ENCODE measurements at regions not wholly inside any gene's neighbourhood (a gene's known extent, or its start where the extent isn't known, plus 50 kb on each side); places are given as distances from the start of the nearest gene placed in this dataset.
"Not testable (repeated sequence)": the region's sequence is repeated elsewhere in the genome, so short reads cannot be mapped to it uniquely, and the experiment has no call there.

- Histone ChIP-seq H2BK5ac (ENCODE audit: low read depth, low read length, poor library complexity, severe bottlenecking) (no peak overlapping the region), H3K36me3 (ENCODE audit: control insufficient read depth, insufficient read depth, low read length) (no peaks in the 10 kb centered on the region), H4K91ac (ENCODE audit: insufficient read depth, low read depth, low read length) (no peak overlapping the region), H2AFZ (replicated peaks; ENCODE audit: low read length, poor library complexity) (no peak overlapping the region), H2AK9ac (replicated peaks; ENCODE audit: low read depth, low read length, poor library complexity) (no peak overlapping the region), H3K4me1 (ENCODE audit: control insufficient read depth, insufficient read depth, low read length) (no peaks in the 10 kb centered on the region), H2BK20ac (ENCODE audit: low read depth, low read length) (no peak overlapping the region), H3K4me3 (ENCODE audit: insufficient read depth, low read depth, low read length) (no peak overlapping the region), H3K27me3 (ENCODE audit: control insufficient read depth, insufficient read depth, low read length) (no peaks in the 10 kb centered on the region), H2BK15ac (ENCODE audit: low read depth, low read length) (no peak overlapping the region), H3K4ac (ENCODE audit: low read depth, low read length) (no peak overlapping the region), H3K23ac (ENCODE audit: low read depth, low read length) (no peak overlapping the region), H3K27ac (ENCODE audit: insufficient read depth, low read length) (no peak overlapping the region), H4K5ac (ENCODE audit: low read depth, low read length) (no peak overlapping the region), H3K4me2 (ENCODE audit: low read depth, low read length) (no peak overlapping the region), H3K9me3 (ENCODE audit: control insufficient read depth, insufficient read depth, low read length) (no peaks in the 10 kb centered on the region), H2BK120ac (ENCODE audit: low read depth, low read length) (no peak overlapping the region), H4K8ac (ENCODE audit: low read depth in 2 of 2, low read length in 2 of 2) (no peak overlapping the region), H4K20me1 (ENCODE audit: insufficient read depth, low read length) (no peaks in the 10 kb centered on the region), H3K18ac (ENCODE audit: low read depth, low read length) (no peak overlapping the region), H2AK5ac (ENCODE audit: low read depth, low read length) (no peak overlapping the region), H3K14ac (replicated peaks; ENCODE audit: low read depth, low read length) (no peak overlapping the region), H3K9ac (ENCODE audit: low read depth, low read length) (no peak overlapping the region), H3K56ac (ENCODE audit: extremely low read depth, insufficient read depth, low read length) (no peak overlapping the region), H3K79me1 (ENCODE audit: low read depth in 1 of 2, low read length in 2 of 2) (no peaks in the 10 kb centered on the region), H3K9me1 (ENCODE audit: insufficient read depth, low read length) (no peaks in the 10 kb centered on the region)
- no CpG with 5 or more reads among the region's 3 CpGs for WGBS, 2 experiments (ENCODE audit: extremely low coverage in 2 of 2, insufficient read length in 1 of 2)
- DNase-seq (no peak), ATAC-seq (ENCODE audit: low read depth) (no peak)
- BruUV-seq (replicated peaks): no TSS peak
- dilution Hi-C loops (cut with HindIII; ENCODE audit: low sequenced_read_pairs, unreplicated experiment): no loop called here
- ChIA-PET POLR2A (ENCODE audit: unreplicated experiment) (interaction anchor here (0.7 kb wide), 1 partner anchor 31 kb away, joined by 3 read pairs; no protein-coding TSS in a partner anchor), CTCF (no interaction called here)
- in situ Hi-C loops (cut with MboI; ENCODE audit: low sequenced_read_pairs): no loop called here
- intact Hi-C loops (cut with micrococcal nuclease): no loop called here
- TF ChIP-seq MAFK (IDR thresholded peaks at IDR 0.05; ENCODE audit: low read depth, low read length) (no peak), SMC3 (IDR thresholded peaks at IDR 0.05; ENCODE audit: low read depth, low read length) (no peak)
Measured at GRCh38 chr5:103860327-103860726, 297.7 kb upstream of the NUDT12 start.

- in situ Hi-C loops (cut with MboI; ENCODE audit: low sequenced_read_pairs); BruUV-seq (replicated peaks); H3K23ac ChIP-seq (ENCODE audit: low read depth, low read length); CTCF ChIA-PET; POLR2A ChIA-PET (ENCODE audit: unreplicated experiment); H3K9ac ChIP-seq (ENCODE audit: low read depth, low read length); H2AK5ac ChIP-seq (ENCODE audit: low read depth, low read length); H3K4me3 ChIP-seq (ENCODE audit: insufficient read depth, low read depth, low read length); H3K56ac ChIP-seq (ENCODE audit: extremely low read depth, insufficient read depth, low read length); H4K8ac ChIP-seq (ENCODE audit: low read depth in 2 of 2, low read length in 2 of 2); H3K4me1 ChIP-seq (ENCODE audit: control insufficient read depth, insufficient read depth, low read length); H3K9me3 ChIP-seq (ENCODE audit: control insufficient read depth, insufficient read depth, low read length); H3K14ac ChIP-seq (replicated peaks; ENCODE audit: low read depth, low read length); H2BK20ac ChIP-seq (ENCODE audit: low read depth, low read length); H2AK9ac ChIP-seq (replicated peaks; ENCODE audit: low read depth, low read length, poor library complexity); H3K4me2 ChIP-seq (ENCODE audit: low read depth, low read length); H2BK15ac ChIP-seq (ENCODE audit: low read depth, low read length); DNase-seq; dilution Hi-C loops (cut with HindIII; ENCODE audit: low sequenced_read_pairs, unreplicated experiment); intact Hi-C loops (cut with micrococcal nuclease); H3K79me1 ChIP-seq (ENCODE audit: low read depth in 1 of 2, low read length in 2 of 2); H2BK5ac ChIP-seq (ENCODE audit: low read depth, low read length, poor library complexity, severe bottlenecking); H3K18ac ChIP-seq (ENCODE audit: low read depth, low read length); H3K27ac ChIP-seq (ENCODE audit: insufficient read depth, low read length); H2AFZ ChIP-seq (replicated peaks; ENCODE audit: low read length, poor library complexity); H4K91ac ChIP-seq (ENCODE audit: insufficient read depth, low read depth, low read length); H3K27me3 ChIP-seq (ENCODE audit: control insufficient read depth, insufficient read depth, low read length); ATAC-seq (ENCODE audit: low read depth); H4K5ac ChIP-seq (ENCODE audit: low read depth, low read length); H3K36me3 ChIP-seq (ENCODE audit: control insufficient read depth, insufficient read depth, low read length); H3K4ac ChIP-seq (ENCODE audit: low read depth, low read length); H2BK120ac ChIP-seq (ENCODE audit: low read depth, low read length); H4K20me1 ChIP-seq (ENCODE audit: insufficient read depth, low read length); H3K9me1 ChIP-seq (ENCODE audit: insufficient read depth, low read length): not testable (repeated sequence)
- no CpG with 5 or more reads among the region's 3 CpGs for WGBS, 2 experiments (ENCODE audit: extremely low coverage in 2 of 2, insufficient read length in 1 of 2)
Measured at GRCh38 chr5:103858367-103858766, 295.8 kb upstream of the NUDT12 start.

Measured in IMR-90 (cell line).